Fibroblast of gingiva (primary cell): ENCODE measurements at regions not wholly inside any gene's neighbourhood (a gene's known extent, or its start where the extent isn't known, plus 50 kb on each side); places are given as distances from the start of the nearest gene placed in this dataset.

Experiments used
- DNase-seq: peaks from one replicate; pipeline ENCODE4 v3.0.0-alpha.2; 2011; ENCODE audit warnings: low read depth

DNA sequence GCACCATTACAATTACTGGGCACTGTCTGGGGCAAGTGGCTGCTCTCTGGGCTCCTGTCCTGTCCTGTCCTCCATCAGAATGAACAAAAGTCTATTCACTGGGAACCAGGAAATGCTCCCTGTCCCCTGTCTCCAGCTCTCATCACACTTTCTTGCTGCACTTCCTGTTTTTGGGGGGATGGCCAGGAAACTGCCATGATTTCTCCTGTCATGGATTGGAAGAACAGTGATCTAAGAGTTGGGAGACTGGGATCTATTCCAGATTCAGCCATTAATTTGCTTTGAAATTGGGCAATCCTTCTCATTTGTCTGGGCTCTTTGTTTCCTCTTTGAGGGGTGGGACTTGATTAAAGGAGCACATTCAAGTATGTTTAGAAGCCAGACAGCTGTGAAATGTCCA lies 61.4 kb upstream of the KIRREL3 start:
- no peak for DNase-seq

DNA sequence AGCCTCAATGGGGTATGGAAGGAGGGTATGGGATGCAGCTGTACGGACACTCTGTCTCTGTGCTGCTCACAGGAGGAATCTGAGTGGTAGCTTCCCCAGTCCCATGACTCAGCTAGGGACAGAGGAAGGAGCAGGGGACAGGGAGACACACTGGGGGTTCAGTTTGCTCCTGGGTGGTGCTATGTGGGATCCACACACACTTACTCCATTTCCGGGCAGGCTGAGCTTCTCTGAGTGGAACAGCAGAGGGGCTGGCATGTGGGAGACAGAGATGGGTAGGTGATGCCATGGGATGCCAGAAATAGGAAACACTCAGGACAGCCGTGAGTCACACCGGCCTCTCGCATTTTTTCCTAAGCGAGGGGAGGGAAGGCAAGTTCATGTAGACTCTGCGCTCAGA lies 59.2 kb upstream of the KIRREL3 start:
- DNase-seq: no peak

DNA sequence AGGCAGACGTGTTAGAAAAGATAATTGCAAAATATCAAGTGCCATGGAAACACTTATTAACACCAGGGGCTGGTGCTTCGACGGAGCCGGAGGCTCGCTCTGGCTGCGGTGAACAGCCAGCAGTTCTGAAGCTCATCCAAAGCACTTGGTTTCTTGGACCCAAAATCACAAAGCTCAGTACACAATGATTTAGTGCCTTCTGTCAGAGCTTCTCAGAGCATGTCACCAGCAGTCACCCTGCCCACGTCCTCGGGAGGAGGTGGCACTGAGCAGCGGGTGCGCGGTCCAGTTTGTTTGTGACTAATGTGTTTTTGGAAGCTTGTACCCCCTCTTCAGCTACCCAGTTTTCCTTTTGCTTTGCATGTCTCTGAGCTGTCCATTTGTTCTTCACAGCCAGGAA lies 58.7 kb upstream of the KIRREL3 start:
- DNase-seq: no peak

DNA sequence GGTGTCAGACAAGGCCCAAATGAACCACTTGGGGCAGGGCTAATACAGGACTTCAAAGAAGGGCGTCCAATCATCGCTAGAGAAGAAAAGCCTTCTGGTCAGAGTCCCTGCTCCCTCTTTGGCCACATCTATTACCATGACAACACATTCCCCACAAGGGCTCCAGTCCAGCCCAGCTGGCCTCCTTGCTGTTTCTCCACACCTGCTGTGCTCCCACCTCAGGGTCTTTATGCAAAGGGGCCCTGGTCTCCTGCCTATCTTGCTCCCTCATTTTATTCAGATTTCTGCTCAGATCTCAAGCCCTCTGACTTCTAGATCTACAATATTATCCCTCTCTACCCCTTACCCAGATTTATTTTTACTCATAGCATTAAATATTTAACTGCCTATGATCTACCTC lies 58.0 kb upstream of the KIRREL3 start:
- DNase-seq: no peak

DNA sequence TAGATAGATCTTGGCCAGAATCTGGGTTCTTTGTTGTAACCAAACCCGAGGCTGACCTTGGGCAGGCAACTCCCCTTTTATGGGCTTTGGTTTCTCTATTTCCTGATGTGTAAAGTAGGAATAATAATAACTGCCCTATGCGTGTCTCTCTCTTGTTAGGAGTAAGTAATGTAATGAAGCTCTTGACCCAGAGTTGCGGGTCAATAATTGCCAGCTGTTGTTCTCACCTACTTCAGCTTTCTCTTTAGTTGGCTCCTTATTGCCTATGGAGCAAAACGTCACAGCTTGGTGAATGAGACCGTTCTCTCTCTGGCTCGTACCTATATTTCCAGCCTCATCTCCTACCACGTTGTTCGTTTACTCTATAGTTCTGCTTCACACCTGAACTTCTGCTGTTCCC lies 56.6 kb upstream of the KIRREL3 start:
- no peak for DNase-seq

DNA sequence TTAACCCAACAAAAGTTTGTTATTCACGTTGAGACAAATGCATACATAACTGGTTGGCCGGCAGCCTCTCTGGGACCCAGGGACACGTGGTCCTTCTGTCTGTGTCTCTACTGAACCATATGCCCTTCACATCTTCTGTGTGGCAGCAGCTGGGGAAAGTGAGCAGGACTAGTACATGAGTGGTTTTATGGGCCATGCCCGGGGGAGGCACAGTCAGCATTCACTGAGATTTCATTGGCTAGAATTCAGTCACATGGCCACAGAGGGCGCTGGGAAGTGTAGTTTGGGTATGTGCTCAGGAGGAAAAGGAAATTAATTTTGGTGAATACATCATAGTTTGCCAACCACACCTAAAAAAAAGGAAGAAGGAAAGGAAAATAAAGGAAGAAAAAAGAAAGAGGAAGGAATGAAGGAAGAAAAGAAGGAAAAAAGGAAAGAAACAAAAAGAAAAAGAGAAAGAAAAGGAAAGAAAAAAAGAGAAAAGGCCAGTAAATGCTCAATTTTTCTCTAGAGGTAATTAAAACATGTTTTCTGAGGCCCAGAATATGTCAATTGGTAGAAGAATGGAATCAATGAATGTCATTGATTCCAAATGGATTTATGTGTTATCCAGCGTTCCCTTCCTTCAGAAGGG lies 55.9 kb upstream of the KIRREL3 start:
- no peak for DNase-seq

DNA sequence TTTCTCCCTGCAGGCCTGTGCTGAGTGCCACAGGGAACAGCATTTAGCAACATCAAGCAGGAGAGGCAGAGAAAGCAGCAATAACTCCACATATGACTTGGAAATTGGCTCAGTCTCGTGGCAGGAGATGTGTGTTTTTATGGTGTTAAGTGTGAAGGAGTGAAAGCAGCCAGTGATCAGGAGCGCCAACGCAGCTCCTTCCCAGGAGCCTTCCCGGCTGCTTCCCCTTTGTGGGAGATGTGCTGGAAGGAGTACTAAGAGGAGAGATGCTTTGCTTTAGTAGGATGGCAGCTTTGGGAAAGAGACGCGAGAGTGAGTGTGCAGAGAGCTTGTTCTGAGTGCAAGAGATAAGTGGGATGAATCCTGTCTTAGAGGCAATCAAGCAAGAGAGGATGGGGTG lies 54.7 kb upstream of the KIRREL3 start:
- no peak for DNase-seq

DNA sequence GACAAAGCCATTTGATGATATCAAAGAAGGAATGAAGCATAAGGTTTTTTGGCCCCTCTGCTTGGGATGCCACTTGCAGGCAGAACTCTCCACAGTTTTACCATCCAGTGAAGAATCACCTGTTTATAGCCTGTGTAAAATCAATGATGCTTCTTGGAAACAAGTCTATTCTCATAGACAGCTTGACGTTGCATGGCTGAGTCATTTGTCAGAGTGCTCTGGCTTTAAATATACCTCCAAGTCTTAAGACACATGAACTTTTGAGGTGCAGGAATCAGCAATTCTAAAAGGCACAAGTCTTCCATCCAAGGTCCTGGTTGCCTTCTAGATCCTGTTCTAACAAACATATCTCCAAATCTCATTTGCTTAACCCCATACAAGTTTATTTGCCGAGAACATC lies 53.6 kb upstream of the KIRREL3 start:
- no peak for DNase-seq

DNA sequence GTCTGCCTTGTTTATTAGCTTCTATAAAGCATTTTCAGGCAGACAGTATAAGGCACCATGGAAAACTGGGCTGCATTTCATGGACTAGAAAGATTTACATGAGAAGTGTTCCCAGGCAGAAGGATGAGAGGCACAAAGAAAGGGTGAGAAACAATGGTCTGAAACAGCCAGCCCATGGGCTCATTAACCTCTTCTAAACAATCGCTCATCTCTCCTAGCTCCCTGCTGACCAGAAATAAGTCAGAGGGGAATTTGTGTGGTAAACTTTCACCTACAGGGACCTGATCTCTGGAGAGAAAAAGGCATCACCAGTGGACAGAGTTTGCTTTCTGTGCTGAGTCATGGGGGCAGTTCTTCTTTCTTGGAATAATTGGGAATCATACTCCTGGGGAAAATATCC lies 51.8 kb upstream of the KIRREL3 start:
- no peak for DNase-seq
